HEK293 (cell line): ENCODE measurements at regions not wholly inside any gene's neighbourhood (a gene's known extent, or its start where the extent isn't known, plus 50 kb on each side); places are given as distances from the start of the nearest gene placed in this dataset.

Source experiments
- CTCF ChIA-PET: fragments of 350-600 bp; formaldehyde crosslinking; extraction: SDS; loops from one replicate; lab custom pipeline; 2021; ENCODE audit warnings: antibody characterized with exemption; lab: Yijun Ruan, JAX
- POLR2A ChIA-PET: fragments of 300-600 bp; formaldehyde crosslinking; extraction: SDS; loops from one replicate; lab custom pipeline; 2020; ENCODE audit warnings: antibody characterized with exemption, inconsistent platforms; lab: Yijun Ruan, JAX
- H3K27ac ChIP-seq: fragments of 200-500 bp; sonication (Bioruptor generic); 2 replicates; pipeline ENCODE4 v1.5.1; 2014; ENCODE audit warnings: low read depth, low read length, control low read depth, inconsistent platforms; ENCODE audit errors: extremely low read depth
- H3K36me3 ChIP-seq, 2 experiments: fragments of 200-500 bp in 1 of 2; sonication (Bioruptor generic) in 1 of 2; 1 replicate in 1 of 2; 2 replicates in 1 of 2; pipeline ENCODE4 v1.5.1; 2014 to 2017; ENCODE audit warnings: inconsistent platforms in 2 of 2, low read length in 2 of 2; ENCODE audit not compliant: control insufficient read depth in 2 of 2, insufficient read depth in 1 of 2
- H3K4me1 ChIP-seq: fragments of 200-500 bp; sonication (Bioruptor generic); 2 replicates; pipeline ENCODE4 v1.5.1; 2014; ENCODE audit warnings: mild to moderate bottlenecking, low read length, inconsistent platforms; ENCODE audit not compliant: control insufficient read depth, insufficient read depth
- H3K4me3 ChIP-seq: 2 replicates; pipeline ENCODE4 v1.5.1; 2011; ENCODE audit warnings: low read depth, mild to moderate bottlenecking, control low read depth, low read length, moderate library complexity
- H3K9me3 ChIP-seq: fragments of 200-500 bp; sonication (Bioruptor generic); 2 replicates; pipeline ENCODE4 v1.5.1; 2014; ENCODE audit warnings: low read depth, low read length, inconsistent platforms; ENCODE audit not compliant: control insufficient read depth, insufficient read depth
- AEBP2 ChIP-seq: fragments of 450-650 bp; formaldehyde crosslinking; IDR thresholded peaks from 2 replicates; pipeline ENCODE4 v1.5.1; 2016; ENCODE audit warnings: missing biosample characterization, missing genetic modification characterization, borderline replicate concordance
- BCL11A ChIP-seq: fragments of 450-650 bp; formaldehyde crosslinking; IDR thresholded peaks from 2 replicates; pipeline ENCODE4 v1.5.1; 2016; ENCODE audit warnings: low read depth, missing biosample characterization, missing genetic modification characterization
- GLI2 ChIP-seq: fragments of 450-650 bp; formaldehyde crosslinking; IDR thresholded peaks from 2 replicates; pipeline ENCODE4; 2017; ENCODE audit warnings: missing biosample characterization, missing genetic modification characterization, low read depth, borderline replicate concordance
- HOXA7 ChIP-seq: sonication (generic); formaldehyde crosslinking; IDR thresholded peaks from 2 replicates; pipeline ENCODE4 v1.8.1; 2022; ENCODE audit warnings: missing genetic modification reagents, borderline replicate concordance
- PBX3 ChIP-seq: sonication (generic); formaldehyde crosslinking; IDR thresholded peaks from 2 replicates; pipeline ENCODE4 v1.8.1; 2022; ENCODE audit warnings: mild to moderate bottlenecking, moderate library complexity, missing genetic modification reagents
- SALL2 ChIP-seq: fragments of 450-650 bp; formaldehyde crosslinking; IDR thresholded peaks from 2 replicates; pipeline ENCODE4 v1.5.0; 2017; ENCODE audit warnings: missing biosample characterization, mild to moderate bottlenecking, missing genetic modification characterization, borderline replicate concordance
- ZBTB44 ChIP-seq: fragments of 450-650 bp; IDR thresholded peaks from 2 replicates; pipeline ENCODE4 v1.5.1; 2018; ENCODE audit warnings: missing biosample characterization, mild to moderate bottlenecking, missing genetic modification characterization
- ZBTB8A ChIP-seq: fragments of 450-650 bp; formaldehyde crosslinking; IDR thresholded peaks from 2 replicates; pipeline ENCODE4 v1.5.1; 2016; ENCODE audit warnings: missing biosample characterization, missing genetic modification characterization
- ZFP37 ChIP-seq: fragments of 450-650 bp; formaldehyde crosslinking; IDR thresholded peaks from 2 replicates; pipeline ENCODE4 v1.5.1; 2016; ENCODE audit warnings: missing biosample characterization, missing genetic modification characterization
- ZNF248 ChIP-seq: fragments of 450-650 bp; formaldehyde crosslinking; IDR thresholded peaks from 2 replicates; pipeline ENCODE4 v1.5.1; 2017; ENCODE audit warnings: missing biosample characterization, missing genetic modification characterization
- ZNF311 ChIP-seq: fragments of 450-650 bp; formaldehyde crosslinking; IDR thresholded peaks from 2 replicates; pipeline ENCODE4 v1.5.1; 2017; ENCODE audit warnings: missing biosample characterization, missing genetic modification characterization, borderline replicate concordance
- ZNF391 ChIP-seq: fragments of 450-650 bp; formaldehyde crosslinking; IDR thresholded peaks from 2 replicates; pipeline ENCODE4 v1.5.1; 2016; ENCODE audit warnings: low read depth, missing biosample characterization, missing genetic modification characterization, borderline replicate concordance
- ZNF416 ChIP-seq: fragments of 450-650 bp; formaldehyde crosslinking; IDR thresholded peaks from 2 replicates; pipeline ENCODE4 v1.5.1; 2016; ENCODE audit warnings: missing biosample characterization, missing genetic modification characterization
- ZNF473 ChIP-seq: fragments of 450-650 bp; formaldehyde crosslinking; IDR thresholded peaks from 2 replicates; pipeline ENCODE4 v1.5.1; 2017; ENCODE audit warnings: missing biosample characterization, missing genetic modification characterization
- ZNF48 ChIP-seq: fragments of 450-650 bp; formaldehyde crosslinking; IDR thresholded peaks from 2 replicates; pipeline ENCODE4 v1.5.1; 2016; ENCODE audit warnings: missing biosample characterization, missing genetic modification characterization
- ZNF514 ChIP-seq: fragments of 450-650 bp; formaldehyde crosslinking; IDR thresholded peaks from 2 replicates; pipeline ENCODE4 v1.5.1; 2016; ENCODE audit warnings: missing biosample characterization, missing genetic modification characterization
- ZNF529 ChIP-seq: fragments of 450-650 bp; formaldehyde crosslinking; IDR thresholded peaks from 2 replicates; pipeline ENCODE4 v1.5.1; 2017; ENCODE audit warnings: missing genetic modification characterization, missing biosample characterization; ENCODE audit not compliant: insufficient replicate concordance
- ZNF600 ChIP-seq: fragments of 450-650 bp; formaldehyde crosslinking; IDR thresholded peaks from 2 replicates; pipeline ENCODE4 v1.5.1; 2016; ENCODE audit warnings: missing biosample characterization, missing genetic modification characterization
- ZNF610 ChIP-seq: fragments of 450-650 bp; formaldehyde crosslinking; IDR thresholded peaks from 2 replicates; pipeline ENCODE4 v1.5.1; 2016; ENCODE audit warnings: missing biosample characterization, missing genetic modification characterization, borderline replicate concordance
- ZNF645 ChIP-seq: fragments of 450-650 bp; formaldehyde crosslinking; IDR thresholded peaks from 2 replicates; pipeline ENCODE4; 2016; ENCODE audit warnings: missing biosample characterization, missing genetic modification characterization
- ZNF701 ChIP-seq: fragments of 450-650 bp; formaldehyde crosslinking; IDR thresholded peaks from 2 replicates; pipeline ENCODE4 v1.5.1; 2016; ENCODE audit warnings: missing biosample characterization, missing genetic modification characterization
- ZNF747 ChIP-seq: fragments of 450-650 bp; formaldehyde crosslinking; IDR thresholded peaks from 2 replicates; pipeline ENCODE4 v1.5.1; 2016; ENCODE audit warnings: missing biosample characterization, missing genetic modification characterization
- ZNF76 ChIP-seq: fragments of 450-650 bp; formaldehyde crosslinking; IDR thresholded peaks from 2 replicates; pipeline ENCODE4; 2016; ENCODE audit warnings: low read depth, missing biosample characterization, missing genetic modification characterization, borderline replicate concordance
- ZNF777 ChIP-seq: fragments of 450-650 bp; formaldehyde crosslinking; IDR thresholded peaks from 2 replicates; pipeline ENCODE4 v1.5.1; 2017; ENCODE audit warnings: missing biosample characterization, missing genetic modification characterization, borderline replicate concordance
- ZNF830 ChIP-seq: fragments of 450-650 bp; IDR thresholded peaks from 2 replicates; pipeline ENCODE4 v1.5.0; 2018; ENCODE audit warnings: missing biosample characterization, missing genetic modification characterization, low read depth, mild to moderate bottlenecking, moderate library complexity

- H3K27ac ChIP-seq = no peak overlapping the region
- CTCF ChIA-PET = no interaction called here
- H3K4me1 ChIP-seq = no peaks in the 10 kb centered on the region
- POLR2A ChIA-PET = no interaction called here
- H3K9me3 ChIP-seq = no peaks in the 10 kb centered on the region
- no peaks in the 10 kb centered on the region for H3K36me3 ChIP-seq
- no peak for TF ChIP-seq ZNF610 (tag by site-specific recombination)
- no peak for TF ChIP-seq PBX3 (CRISPR knock-in tag)
- no peak overlapping the region for H3K4me3 ChIP-seq
Measured at GRCh38 chr2:12495247-12495868, 221.4 kb upstream of the TRIB2 start.

- no peaks in the 10 kb centered on the region for H3K9me3 ChIP-seq
- H3K27ac ChIP-seq = no peak overlapping the region
- TF ChIP-seq ZNF473 (tag by site-specific recombination) = no peak
- TF ChIP-seq ZNF701 (tag by site-specific recombination) = no peak
- TF ChIP-seq ZNF391 (tag by site-specific recombination) = no peak
- no peak for TF ChIP-seq ZNF48
- TF ChIP-seq ZNF514 (tag by site-specific recombination) = no peak
- TF ChIP-seq ZNF830 = no peak
- ChIA-PET POLR2A (no interaction called here), CTCF (interaction anchor here (0.5 to 0.7 kb wide), 2 partner anchors 216 to 246 kb away, joined by 3 to 4 read pairs; no protein-coding TSS in a partner anchor)
- no peak overlapping the region for H3K4me3 ChIP-seq
- no peaks in the 10 kb centered on the region for H3K4me1 ChIP-seq
- no peaks in the 10 kb centered on the region for H3K36me3 ChIP-seq
Measured at GRCh38 chr2:12498286-12498685, 218.4 kb upstream of the TRIB2 start.

GRCh38 chr2:12498704-12499103 is 218.0 kb upstream of the TRIB2 start:
- POLR2A ChIA-PET = no interaction called here
- Histone ChIP-seq H3K4me3 (no peak overlapping the region), H3K4me1 (no peaks in the 10 kb centered on the region), H3K9me3 (no peaks in the 10 kb centered on the region), H3K36me3 (no peaks in the 10 kb centered on the region), H3K27ac (no peak overlapping the region)
- CTCF ChIA-PET = interaction anchor here (0.5 kb wide), 1 partner anchor 246 kb away, joined by 3 read pairs; no protein-coding TSS in a partner anchor
- TF ChIP-seq SALL2 (tag by site-specific recombination) (no peak), ZNF311 (tag by site-specific recombination) (no peak), ZBTB8A (tag by site-specific recombination) (no peak), BCL11A (tag by site-specific recombination) (no peak), ZNF248 (tag by site-specific recombination) (no peak), ZBTB44 (no peak), ZNF76 (tag by site-specific recombination) (no peak), ZNF529 (tag by site-specific recombination) (no peak), ZFP37 (tag by site-specific recombination) (no peak), HOXA7 (no peak), ZNF416 (tag by site-specific recombination) (no peak), ZNF645 (no peak), GLI2 (tag by site-specific recombination) (no peak), ZNF777 (tag by site-specific recombination) (no peak), AEBP2 (no peak), ZNF600 (tag by site-specific recombination) (no peak), ZNF747 (tag by site-specific recombination) (no peak)
